MV-4-11 (cell line): ENCODE measurements at regions not wholly inside any gene's neighbourhood (a gene's known extent, or its start where the extent isn't known, plus 50 kb on each side); places are given as distances from the start of the nearest gene placed in this dataset.
A peak's percentile ranks its signal among the peaks of the same experiment; 100 is the strongest.
"Not testable (repeated sequence)": the region's sequence is repeated elsewhere in the genome, so short reads cannot be mapped to it uniquely, and the experiment has no call there.

Experiments
- DNase-seq: peaks from one replicate; lab custom pipeline; 2025; lab: John Stamatoyannopoulos, UW

DNA sequence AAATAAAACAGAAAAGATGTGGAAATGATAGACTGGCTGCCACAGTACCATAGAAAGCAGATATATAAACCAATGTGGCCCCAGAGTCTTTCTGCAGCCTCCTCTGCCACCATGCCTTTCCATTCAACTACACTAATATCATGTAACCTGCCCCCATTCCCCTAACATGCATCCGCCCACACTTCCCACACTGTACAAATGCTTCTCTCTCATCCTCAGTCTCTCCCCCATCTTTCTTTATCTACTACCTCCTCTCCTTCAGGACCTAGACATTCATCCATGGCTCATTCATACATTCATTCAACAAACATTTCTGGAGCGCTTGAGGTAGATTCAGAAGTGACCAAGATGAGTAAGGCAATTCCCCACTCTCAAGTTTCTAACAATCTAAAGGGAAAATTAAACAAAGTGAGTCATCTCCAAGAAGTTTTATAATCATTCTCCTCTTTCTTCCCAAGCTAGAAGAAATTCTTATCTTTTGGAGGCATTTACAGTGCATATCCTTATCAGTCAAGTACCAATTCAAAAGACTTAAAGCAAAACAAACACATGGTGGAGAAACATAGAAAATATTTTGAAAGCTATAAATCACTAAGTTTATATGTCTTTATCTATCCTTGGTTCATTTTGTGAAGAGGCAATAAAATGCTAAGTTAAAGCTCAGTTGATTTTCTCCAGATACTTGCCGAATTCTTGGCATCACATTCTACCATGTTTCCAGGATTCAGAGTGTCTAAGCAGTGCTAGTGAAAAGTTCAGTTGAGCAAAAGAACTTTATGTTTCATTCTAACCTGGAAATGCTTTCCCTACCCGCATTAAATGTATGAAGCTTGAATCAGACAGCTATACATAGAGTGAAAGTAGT lies 70.5 kb upstream of the FRMD6 start:
- no peak for DNase-seq

GRCh38 chr14:51582437-51582836 lies 69.3 kb upstream of the FRMD6 start:
- no peak for DNase-seq

- no peak for DNase-seq
These were observed 66.7 kb upstream of the FRMD6 start for GRCh38 chr14:51585055-51585454.

- DNase-seq: no peak
These were observed 58.9 kb upstream of the FRMD6 start for GRCh38 chr14:51592836-51593235.

GRCh38 chr14:51593397-51593796 lies 58.3 kb upstream of the FRMD6 start:
- DNase-seq: no peak

- no peak for DNase-seq
These were observed 55.7 kb upstream of the FRMD6 start for GRCh38 chr14:51595881-51596455.

- DNase-seq: peak; percentile 18
These were observed 55.1 kb upstream of the FRMD6 start for GRCh38 chr14:51596488-51597117.

DNA sequence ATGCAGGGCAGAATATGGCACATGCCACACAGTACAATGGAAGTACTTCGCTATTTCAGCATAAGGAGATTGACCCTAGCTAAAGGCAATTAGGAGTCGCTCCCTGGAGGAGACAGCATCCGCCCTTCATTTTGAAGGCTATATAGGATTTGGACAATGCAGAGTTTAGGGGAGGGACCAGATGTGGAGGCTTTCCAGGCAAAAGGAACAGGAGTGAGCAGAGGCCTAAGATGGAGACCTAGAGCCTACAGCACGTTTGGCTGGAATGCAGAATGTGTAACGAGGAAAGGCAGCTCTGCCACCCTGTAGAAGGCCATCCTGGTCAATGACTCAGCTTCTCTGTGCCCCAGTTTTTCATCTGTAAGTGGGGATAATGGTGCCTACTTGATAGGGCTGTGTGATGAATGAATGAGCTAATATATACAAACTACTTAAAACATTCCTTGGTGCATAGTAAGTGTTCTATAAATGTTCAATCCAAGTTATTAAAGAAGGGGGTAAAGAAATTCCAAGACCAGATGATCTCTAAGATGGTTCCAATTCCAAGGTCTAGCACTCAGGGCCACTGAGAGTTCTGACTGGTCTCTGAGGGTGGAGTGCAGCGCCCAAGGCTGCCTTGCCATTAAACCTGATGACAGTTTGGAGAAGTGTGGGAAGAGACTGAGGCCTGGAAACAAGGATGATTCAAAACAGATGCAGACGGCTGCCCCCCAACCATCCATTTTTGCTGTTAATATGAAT lies 54.3 kb upstream of the FRMD6 start:
- no peak for DNase-seq

DNA sequence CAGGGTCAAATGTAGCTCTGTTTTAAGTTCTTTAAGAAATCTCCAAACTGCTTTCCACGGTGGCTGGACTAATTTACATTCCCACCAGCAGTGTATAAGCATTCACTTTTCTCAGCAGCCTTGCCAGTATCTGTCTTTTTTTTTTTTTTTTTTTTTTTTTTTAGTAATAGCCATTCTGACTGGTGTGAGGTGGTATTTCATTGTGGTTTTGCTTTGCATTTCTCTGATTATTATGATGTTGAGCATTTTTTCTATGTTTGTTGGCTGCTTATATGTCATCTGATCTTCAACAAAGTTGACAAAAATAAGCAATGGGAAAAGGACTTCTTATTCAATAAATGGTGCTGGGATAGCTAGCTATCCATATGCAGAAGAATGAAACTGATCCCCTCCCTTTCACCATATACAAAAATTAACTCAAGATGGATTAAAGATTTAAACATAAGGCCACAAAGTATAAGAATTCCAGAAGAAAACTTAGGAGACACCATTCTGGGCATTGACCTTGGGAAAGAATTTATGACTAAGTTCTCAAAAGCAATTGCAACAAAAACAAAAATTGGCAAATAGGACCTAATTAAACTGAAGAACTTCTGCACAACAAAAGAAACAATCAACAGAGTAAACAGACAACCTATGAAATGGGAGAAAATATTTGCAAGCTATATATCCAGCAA lies 52.6 kb upstream of the FRMD6 start:
- not testable (repeated sequence) for DNase-seq

- DNase-seq: no peak
These were observed 51.1 kb upstream of the FRMD6 start for GRCh38 chr14:51600658-51601057.
